PC-9 (cell line): ENCODE measurements at regions not wholly inside any gene's neighbourhood (a gene's known extent, or its start where the extent isn't known, plus 50 kb on each side); places are given as distances from the start of the nearest gene placed in this dataset.

Experiments used
- BruUV-seq: library from RNA; stranded (reverse); fragments of 400-500 nt; replicated peaks from 2 replicates; lab custom pipeline; 2021; lab: Mats Ljungman, UMichigan
- CTCF ChIA-PET: fragments of 300-600 bp; sonication (Branson Sonifier 250); formaldehyde crosslinking; loops from one replicate; lab custom pipeline; 2022; ENCODE audit warnings: antibody characterized with exemption; lab: Charles Lee
- POLR2A ChIA-PET: fragments of 300-600 bp; sonication (Branson Sonifier 250); formaldehyde crosslinking; loops from one replicate; lab custom pipeline; 2022; ENCODE audit warnings: antibody characterized with exemption; ENCODE audit not compliant: unreplicated experiment; lab: Charles Lee
- DNase-seq, 2 experiments: peaks; one replicate each; pipeline versions ENCODE4 v3.0.0 to v3.0.0-alpha.2; 2015 to 2022; ENCODE audit warnings: mixed read lengths in 1 of 2
- H2AFZ ChIP-seq: fragments of 200-600 bp; sonication (generic); 2 replicates; pipeline ENCODE4 v1.8.1; 2017; ENCODE audit warnings: antibody characterized with exemption
- H3F3A ChIP-seq: fragments of 200-600 bp; sonication (generic); 2 replicates; pipeline ENCODE4 v1.8.1; 2017; ENCODE audit warnings: antibody characterized with exemption, mild to moderate bottlenecking, low read depth; ENCODE audit not compliant: insufficient read depth
- H3K27ac ChIP-seq: fragments of 200-600 bp; sonication (generic); 2 replicates; pipeline ENCODE4 v1.6.1; 2016; ENCODE audit warnings: mixed run types
- H3K27me3 ChIP-seq: fragments of 200-600 bp; sonication (generic); 2 replicates; pipeline ENCODE4 v1.6.1; 2016; ENCODE audit warnings: low read depth, mixed run types; ENCODE audit not compliant: insufficient read depth
- H3K36me3 ChIP-seq: fragments of 200-600 bp; sonication (generic); 2 replicates; pipeline ENCODE4 v1.6.1; 2016; ENCODE audit warnings: low read depth, mixed run types
- H3K4me1 ChIP-seq: fragments of 200-600 bp; sonication (generic); replicated peaks from 2 replicates; pipeline ENCODE4 v1.6.1; 2016; ENCODE audit warnings: mixed run types; ENCODE audit not compliant: insufficient read depth
- H3K4me2 ChIP-seq: fragments of 200-600 bp; sonication (generic); 2 replicates; pipeline ENCODE4 v1.6.1; 2017; ENCODE audit warnings: mixed run types
- H3K4me3 ChIP-seq: fragments of 200-600 bp; sonication (generic); 2 replicates; pipeline ENCODE4 v1.6.1; 2016; ENCODE audit warnings: mixed run types
- H3K79me2 ChIP-seq: fragments of 200-600 bp; sonication (generic); 2 replicates; pipeline ENCODE4 v1.6.1; 2017; ENCODE audit warnings: low read depth, mixed run types
- H3K9me2 ChIP-seq: fragments of 200-600 bp; sonication (generic); 2 replicates; pipeline ENCODE4 v1.8.1; 2017; ENCODE audit warnings: mild to moderate bottlenecking; ENCODE audit not compliant: insufficient read depth
- H3K9me3 ChIP-seq: fragments of 200-600 bp; sonication (generic); 2 replicates; pipeline ENCODE4 v1.8.1; 2016; ENCODE audit warnings: low read depth; ENCODE audit not compliant: insufficient read depth
- H4K20me1 ChIP-seq: fragments of 200-600 bp; sonication (generic); 2 replicates; pipeline ENCODE4 v1.8.1; 2017; ENCODE audit not compliant: insufficient read depth
- EZH2 ChIP-seq: fragments of 200-600 bp; sonication (generic); IDR thresholded peaks from 2 replicates; pipeline ENCODE4 v1.8.0; 2017; ENCODE audit warnings: antibody characterized with exemption, low read depth
- intact Hi-C: fragments of 100-400 bp; cut with micrococcal nuclease; formaldehyde crosslinking; loops from one replicate; pipeline ENCODE4 v1.10.0; 2022; ENCODE audit not compliant: unreplicated experiment
- TF ChIP-seq, protein P1 (sequence below): fragments of 200-600 bp; sonication (generic); conservative IDR thresholded peaks from 2 replicates; pipeline ENCODE4 v1.6.1; 2017; ENCODE audit warnings: mixed run types, antibody characterized with exemption, mild to moderate bottlenecking, moderate library complexity

- Histone ChIP-seq H3K4me2 (no peak overlapping the region), H3K36me3 (no peaks in the 10 kb centered on the region), H2AFZ (no peak overlapping the region), H3K9me2 (no peaks in the 10 kb centered on the region), H3K27me3 (peaks cover 53% of the 10 kb centered on the region), H3K4me1 (no peaks in the 10 kb centered on the region), H3K9me3 (no peaks in the 10 kb centered on the region), H3K79me2 (no peaks in the 10 kb centered on the region), H3K27ac (no peak overlapping the region), H3F3A (no peaks in the 10 kb centered on the region), H4K20me1 (no peaks in the 10 kb centered on the region), H3K4me3 (no peak overlapping the region)
- BruUV-seq: no TSS peak
- CTCF ChIA-PET: no interaction called here
- POLR2A ChIA-PET: no interaction called here
- DNase-seq: no peak
- TF ChIP-seq, protein P1, sequence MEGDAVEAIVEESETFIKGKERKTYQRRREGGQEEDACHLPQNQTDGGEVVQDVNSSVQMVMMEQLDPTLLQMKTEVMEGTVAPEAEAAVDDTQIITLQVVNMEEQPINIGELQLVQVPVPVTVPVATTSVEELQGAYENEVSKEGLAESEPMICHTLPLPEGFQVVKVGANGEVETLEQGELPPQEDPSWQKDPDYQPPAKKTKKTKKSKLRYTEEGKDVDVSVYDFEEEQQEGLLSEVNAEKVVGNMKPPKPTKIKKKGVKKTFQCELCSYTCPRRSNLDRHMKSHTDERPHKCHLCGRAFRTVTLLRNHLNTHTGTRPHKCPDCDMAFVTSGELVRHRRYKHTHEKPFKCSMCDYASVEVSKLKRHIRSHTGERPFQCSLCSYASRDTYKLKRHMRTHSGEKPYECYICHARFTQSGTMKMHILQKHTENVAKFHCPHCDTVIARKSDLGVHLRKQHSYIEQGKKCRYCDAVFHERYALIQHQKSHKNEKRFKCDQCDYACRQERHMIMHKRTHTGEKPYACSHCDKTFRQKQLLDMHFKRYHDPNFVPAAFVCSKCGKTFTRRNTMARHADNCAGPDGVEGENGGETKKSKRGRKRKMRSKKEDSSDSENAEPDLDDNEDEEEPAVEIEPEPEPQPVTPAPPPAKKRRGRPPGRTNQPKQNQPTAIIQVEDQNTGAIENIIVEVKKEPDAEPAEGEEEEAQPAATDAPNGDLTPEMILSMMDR: no peak
- TF ChIP-seq EZH2: no peak
- intact Hi-C loops: no loop called here
Observed at GRCh38 chr10:130772676-130773075, 538.8 kb downstream of the TCERG1L start.

- Histone ChIP-seq H3K9me2 (no peaks in the 10 kb centered on the region), H3K27ac (no peak overlapping the region), H4K20me1 (no peaks in the 10 kb centered on the region), H3K4me2 (no peak overlapping the region), H3K9me3 (no peaks in the 10 kb centered on the region), H3K4me3 (no peak overlapping the region), H3K27me3 (peaks cover 57% of the 10 kb centered on the region), H3F3A (no peaks in the 10 kb centered on the region), H3K79me2 (no peaks in the 10 kb centered on the region), H3K36me3 (no peaks in the 10 kb centered on the region), H2AFZ (no peak overlapping the region), H3K4me1 (no peaks in the 10 kb centered on the region)
- ChIA-PET POLR2A (no interaction called here), CTCF (no interaction called here)
- DNase-seq: no peak
- intact Hi-C loops: no loop called here
- TF ChIP-seq, protein P1: no peak
- no peak for TF ChIP-seq EZH2
- no TSS peak for BruUV-seq
Observed at GRCh38 chr10:130773941-130774340, 537.6 kb downstream of the TCERG1L start.

- no peaks in the 10 kb centered on the region for H3K9me3 ChIP-seq
- intact Hi-C loops: no loop called here
- DNase-seq: no peak
- no TSS peak for BruUV-seq
- no peaks in the 10 kb centered on the region for H3K4me1 ChIP-seq
- no peaks in the 10 kb centered on the region for H3K79me2 ChIP-seq
- TF ChIP-seq, protein P1: no peak
- no peak for TF ChIP-seq EZH2
- no peaks in the 10 kb centered on the region for H3F3A ChIP-seq
- peaks cover 58% of the 10 kb centered on the region for H3K27me3 ChIP-seq
- H3K9me2 ChIP-seq: no peaks in the 10 kb centered on the region
- ChIA-PET CTCF (no interaction called here), POLR2A (no interaction called here)
- no peak overlapping the region for H2AFZ ChIP-seq
- no peaks in the 10 kb centered on the region for H4K20me1 ChIP-seq
- no peak overlapping the region for H3K4me3 ChIP-seq
- no peaks in the 10 kb centered on the region for H3K36me3 ChIP-seq
- no peak overlapping the region for H3K4me2 ChIP-seq
- H3K27ac ChIP-seq: no peak overlapping the region
Observed at GRCh38 chr10:130774871-130775270, 536.6 kb downstream of the TCERG1L start.
